Fibroblast of skin of left biceps (primary cell): ENCODE measurements at regions not wholly inside any gene's neighbourhood (a gene's known extent, or its start where the extent isn't known, plus 50 kb on each side); places are given as distances from the start of the nearest gene placed in this dataset.
"Not testable (repeated sequence)": the region's sequence is repeated elsewhere in the genome, so short reads cannot be mapped to it uniquely, and the experiment has no call there.

Source experiments
- DNase-seq, 2 experiments: peaks; one replicate each; pipeline ENCODE4 v3.0.0-alpha.2; 2013; ENCODE audit warnings: low read depth in 2 of 2

- no peak for DNase-seq
Measured at GRCh38 chr2:167750675-167751074, 496.7 kb downstream of the STK39 start.

DNA sequence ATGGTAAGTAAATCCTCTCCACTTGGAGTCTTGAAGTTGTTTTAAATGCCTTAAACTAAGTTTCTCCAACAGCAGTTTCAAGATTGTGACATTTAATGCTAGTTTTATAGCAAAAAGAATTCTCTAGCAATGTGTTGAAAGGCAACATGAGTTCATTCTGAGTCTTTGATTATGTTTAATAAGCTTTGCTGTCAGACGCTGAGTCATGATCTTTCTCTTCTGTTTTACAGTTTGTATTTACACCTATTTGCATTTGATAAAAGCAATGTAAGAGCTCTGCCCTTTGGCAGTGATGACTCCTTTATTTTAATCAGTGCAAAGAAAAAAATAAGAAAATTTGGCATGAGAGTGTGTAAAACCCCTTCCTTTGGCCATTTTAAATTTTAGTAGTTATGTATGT, 497.7 kb downstream of the STK39 start:
- DNase-seq = no peak

DNA sequence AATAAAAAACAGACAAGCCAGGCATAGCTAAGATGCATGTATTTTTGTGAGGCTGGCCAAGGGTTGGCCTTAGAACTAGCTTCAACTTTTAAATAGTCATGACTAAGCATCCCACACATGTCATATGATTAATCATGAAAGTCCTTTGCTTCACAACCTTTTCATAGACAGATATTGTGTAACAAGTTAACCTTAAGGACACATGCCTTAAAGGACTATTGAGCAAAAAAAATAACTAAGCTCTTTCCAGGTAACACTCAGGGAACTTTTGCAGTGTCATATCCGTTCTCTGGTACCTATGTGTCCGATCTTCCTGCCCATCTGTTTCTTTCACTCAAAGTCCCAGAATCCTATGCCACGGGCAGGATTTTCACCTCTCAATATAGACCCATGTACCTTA, 498.4 kb downstream of the STK39 start:
- DNase-seq = no peak

DNA sequence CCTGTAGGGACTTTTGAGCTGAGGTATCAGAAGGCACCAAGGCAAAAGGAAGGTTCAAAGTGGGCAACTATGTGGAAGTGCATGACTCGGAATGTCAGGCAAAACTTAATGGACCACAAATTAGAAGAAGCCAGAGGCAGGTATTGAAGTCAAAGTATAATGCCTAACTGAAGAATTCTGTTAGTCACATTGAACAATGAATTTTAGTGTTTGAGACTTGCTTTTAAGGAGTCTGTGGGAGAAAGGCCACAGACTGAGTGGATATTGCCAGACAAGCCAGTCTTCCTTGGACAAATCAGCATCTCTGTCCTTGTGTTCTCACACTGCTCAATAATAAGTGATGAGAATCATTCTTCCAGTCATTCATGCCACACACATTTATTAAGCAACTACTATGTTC, 498.9 kb downstream of the STK39 start:
- no peak for DNase-seq

- no peak for DNase-seq
Measured at GRCh38 chr2:167745667-167746066, 501.7 kb downstream of the STK39 start.

DNA sequence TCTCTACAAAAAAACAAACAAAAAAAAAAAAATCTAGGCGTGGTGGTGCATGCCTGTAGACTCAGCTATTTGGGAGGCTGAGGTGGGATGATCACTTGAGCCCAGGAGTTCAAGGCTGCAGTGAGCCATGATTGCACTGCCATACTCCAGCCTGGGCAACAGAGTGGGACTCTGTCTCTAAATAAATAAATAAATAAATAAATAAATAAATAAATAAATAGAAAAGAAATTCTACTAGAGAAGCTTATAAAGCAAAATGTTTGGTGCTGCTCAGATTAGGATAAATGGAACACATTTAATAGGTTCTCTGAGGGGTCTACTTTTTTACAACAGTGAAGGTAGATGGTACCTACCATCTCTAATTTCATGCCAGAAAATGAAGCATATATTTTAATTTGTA, 507.5 kb downstream of the STK39 start:
- DNase-seq = not testable (repeated sequence)

GRCh38 chr2:167733747-167734146, 513.6 kb downstream of the STK39 start:
- no peak for DNase-seq

DNA sequence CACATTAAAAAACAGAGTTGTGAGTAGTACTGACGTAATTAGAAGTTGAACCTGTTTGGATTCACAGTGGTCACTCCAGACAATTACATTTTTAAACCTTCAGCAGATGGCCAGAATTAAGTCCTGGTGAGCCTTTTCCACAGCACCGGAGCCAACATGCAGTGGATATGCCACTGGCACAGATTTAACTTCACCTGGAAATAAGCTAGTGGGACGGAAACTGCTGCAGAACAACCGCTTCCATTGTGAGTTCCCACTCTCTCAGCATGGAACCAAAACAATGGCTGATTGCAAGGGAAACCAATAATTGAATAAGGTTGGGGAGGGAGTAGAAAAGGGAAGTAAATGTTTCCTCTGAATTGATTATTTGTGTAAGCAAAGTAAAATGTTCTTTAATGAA, 515.1 kb downstream of the STK39 start:
- DNase-seq = no peak

GRCh38 chr2:167729911-167730310, 517.5 kb downstream of the STK39 start:
- no peak for DNase-seq

- no peak for DNase-seq
Measured at GRCh38 chr2:167726788-167727187, 520.6 kb downstream of the STK39 start.

DNA sequence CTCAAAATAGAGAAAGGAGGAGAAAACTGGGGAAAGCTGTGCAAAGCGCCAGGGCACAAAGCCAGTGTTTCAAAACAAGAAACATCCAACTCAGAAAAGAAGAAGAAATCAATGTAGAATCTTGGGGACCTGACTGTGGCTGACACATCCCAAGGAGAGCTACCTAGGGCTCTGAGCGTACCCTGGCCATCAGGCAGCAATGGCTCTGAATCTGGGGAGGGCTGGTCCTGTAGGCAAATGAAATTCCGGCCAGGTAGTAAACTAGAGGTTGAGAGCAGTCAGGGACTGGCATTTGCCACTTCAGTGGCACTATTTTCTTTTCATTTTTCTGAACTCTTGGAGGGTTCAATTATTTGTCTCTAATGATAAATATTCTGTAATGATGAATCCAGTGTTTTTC, 525.8 kb downstream of the STK39 start:
- no peak for DNase-seq

DNA sequence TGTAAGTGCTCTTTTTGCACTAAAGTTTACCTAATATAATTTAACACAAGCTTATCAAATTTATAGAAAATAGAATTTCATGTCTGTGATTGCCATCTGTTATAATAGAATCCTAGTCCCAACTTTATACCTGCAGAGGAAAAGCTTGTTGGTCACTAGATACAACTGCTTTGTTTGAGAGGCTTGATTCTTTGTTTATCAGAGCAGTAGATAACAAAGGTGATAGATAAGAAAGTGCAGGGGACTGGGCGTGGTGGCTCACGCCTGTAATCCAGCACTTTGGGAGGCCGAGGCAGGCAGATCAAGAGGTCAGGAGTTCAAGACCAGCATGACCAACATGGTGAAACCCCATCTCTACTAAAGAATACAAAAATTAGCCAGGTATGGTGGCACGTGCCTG, 528.0 kb downstream of the STK39 start:
- no peak for DNase-seq

DNA sequence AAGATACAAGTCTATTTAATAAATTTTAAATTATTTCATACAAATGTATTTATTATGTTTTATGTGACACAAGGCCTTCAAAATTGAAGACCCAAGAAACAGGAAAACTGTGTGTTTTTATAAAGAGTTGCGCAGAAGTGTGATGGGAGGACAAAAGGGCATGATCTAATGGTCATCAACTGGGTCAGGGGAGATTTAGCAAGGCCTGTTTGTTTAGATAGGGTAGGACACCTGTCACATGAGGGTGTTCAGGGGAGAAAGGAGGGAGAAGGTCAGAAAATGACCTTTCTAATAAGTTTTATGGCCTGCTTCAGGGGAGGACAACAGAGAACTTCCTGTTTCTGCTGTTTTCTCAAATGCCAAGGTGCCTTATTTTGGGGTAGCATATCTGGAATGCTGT, 528.8 kb downstream of the STK39 start:
- DNase-seq = no peak

DNA sequence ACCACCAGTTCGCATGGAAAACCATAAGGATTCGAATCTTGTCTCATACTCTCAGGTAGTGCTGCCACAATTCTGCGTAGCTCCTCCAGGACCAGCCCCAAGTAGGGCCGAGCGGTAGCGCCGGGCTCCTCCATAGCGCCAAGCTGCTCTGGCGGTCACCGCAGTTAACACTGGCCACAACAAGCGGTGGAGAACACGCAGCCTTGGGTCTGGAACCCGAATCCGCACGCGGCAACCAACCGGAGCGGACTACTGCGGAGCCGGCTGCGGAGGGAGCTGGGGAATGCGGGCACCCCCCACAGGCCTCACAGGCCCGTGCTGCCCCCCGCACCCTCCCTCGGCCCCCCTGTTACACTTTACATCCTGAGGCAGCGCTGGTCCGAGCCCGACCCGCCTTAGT, 531.5 kb downstream of the STK39 start:
- no peak for DNase-seq

GRCh38 chr2:167715498-167715897, 531.9 kb downstream of the STK39 start:
- not testable (repeated sequence) for DNase-seq

GRCh38 chr2:167712275-167712674, 535.1 kb downstream of the STK39 start:
- no peak for DNase-seq

DNA sequence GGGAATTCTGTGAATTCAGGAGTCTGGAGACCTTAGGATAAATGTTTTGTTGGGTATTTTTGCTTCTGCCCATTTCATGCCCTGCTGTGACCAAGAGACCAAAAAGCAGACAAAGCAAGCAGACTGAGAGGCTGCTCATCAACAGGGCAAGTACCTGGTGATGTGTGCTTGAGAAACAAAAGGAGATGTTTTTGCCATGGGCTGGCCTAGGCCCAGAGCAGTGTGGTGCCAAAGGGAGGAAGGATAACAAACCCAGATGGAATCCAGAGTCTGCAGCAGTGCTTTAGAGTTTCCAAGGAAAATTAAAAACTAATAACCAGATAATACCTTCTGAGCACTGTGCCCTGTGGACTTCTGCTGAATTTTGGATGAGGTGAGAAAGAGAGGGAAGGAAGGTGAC, 538.4 kb downstream of the STK39 start:
- no peak for DNase-seq

GRCh38 chr2:167706800-167707199, 540.6 kb downstream of the STK39 start:
- DNase-seq = no peak

- no peak for DNase-seq
Measured at GRCh38 chr2:167703441-167703840, 544.0 kb downstream of the STK39 start.

- DNase-seq = no peak
Measured at GRCh38 chr2:167702227-167702626, 545.2 kb downstream of the STK39 start.

DNA sequence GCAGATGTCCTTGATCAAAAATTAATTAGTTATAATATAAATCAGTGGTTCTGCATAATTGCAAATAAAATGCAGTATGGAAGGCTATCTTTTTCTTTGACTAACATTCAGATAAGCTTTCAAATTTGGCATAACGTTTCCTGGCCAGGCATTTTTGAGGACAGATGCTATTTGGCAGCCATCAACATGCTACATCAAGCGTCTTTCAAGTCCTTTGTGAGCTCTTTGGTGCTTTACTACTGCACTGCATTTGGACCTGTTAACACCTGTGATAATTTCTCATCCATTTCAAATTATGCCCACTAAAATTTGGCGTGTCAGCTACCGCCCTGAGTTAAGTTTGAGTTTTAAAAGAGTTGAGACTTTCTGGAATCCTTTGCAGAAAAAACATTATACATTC, 545.7 kb downstream of the STK39 start:
- DNase-seq = no peak

DNA sequence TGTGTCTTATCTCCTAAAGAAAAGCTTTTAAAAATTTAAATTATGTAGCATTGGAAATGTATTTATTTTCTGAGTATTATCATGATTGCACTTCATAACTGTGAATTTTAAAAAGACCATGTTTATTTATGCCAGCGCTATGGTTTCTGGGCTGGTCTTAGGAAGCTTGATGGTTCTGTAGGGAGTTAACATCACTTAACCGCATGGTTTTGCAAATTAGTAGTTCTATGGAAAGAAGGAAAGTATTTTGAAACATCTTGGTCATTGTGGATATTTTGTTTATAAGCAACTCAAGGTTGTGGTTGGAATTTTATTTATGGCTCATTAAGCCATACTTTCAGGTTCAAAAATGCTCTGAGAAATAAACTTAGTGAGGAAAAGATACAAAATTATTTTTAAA, 549.4 kb downstream of the STK39 start:
- no peak for DNase-seq

DNA sequence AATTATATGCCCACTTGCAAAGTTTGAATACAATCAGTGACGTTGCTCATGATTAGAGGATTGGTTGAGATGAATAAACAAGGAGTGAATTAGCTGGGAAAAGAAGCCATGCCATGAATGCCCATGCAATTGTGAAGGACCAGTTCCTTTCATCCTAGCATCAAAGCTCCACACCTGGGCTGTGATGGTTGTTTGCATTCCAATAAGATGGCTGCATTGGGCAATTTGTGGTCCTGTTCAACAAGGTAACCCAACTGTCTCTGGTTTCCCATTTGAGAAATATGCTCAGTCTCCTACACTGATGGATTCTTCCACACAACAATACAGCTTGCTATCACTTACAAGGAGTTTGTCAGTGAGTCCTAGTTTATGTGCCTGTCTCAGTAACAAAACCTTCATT, 550.2 kb downstream of the STK39 start:
- DNase-seq = no peak

DNA sequence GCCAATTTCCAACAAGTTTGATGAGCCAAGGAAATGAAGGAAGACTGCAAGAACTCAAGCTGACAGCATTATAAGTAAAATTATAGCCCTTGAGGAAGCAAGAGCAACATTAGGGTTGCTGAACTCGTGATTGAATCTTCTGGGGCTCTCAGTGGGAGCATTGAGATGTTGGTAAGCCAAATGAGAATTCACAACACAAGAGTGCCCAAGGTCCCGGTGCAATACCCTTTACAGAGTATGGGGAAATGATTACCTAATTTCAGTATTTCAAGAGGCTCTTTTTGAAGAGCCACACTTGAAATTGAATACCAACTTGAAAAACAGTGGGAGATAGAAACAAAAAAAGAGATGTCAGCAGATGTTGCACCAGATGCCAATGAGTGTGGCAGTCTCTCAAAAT, 554.5 kb downstream of the STK39 start:
- DNase-seq = no peak

DNA sequence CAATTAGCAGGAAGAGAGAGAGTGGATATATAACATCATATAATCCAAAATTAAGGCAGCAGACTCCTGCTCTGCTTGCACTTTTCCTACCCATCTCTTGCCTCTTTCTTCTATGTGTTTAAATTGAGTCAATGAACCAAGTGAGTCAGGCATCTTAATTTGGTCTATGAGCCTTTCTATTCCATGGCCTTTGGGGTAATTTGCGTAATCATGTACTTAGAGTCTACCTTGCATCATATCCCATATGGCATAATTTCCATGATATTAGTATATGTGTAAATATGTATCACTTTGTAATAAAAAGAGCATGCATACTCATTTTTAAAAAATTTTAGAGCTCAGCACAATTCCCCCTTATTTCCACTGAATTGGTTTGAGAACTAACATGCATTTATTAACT, 555.2 kb downstream of the STK39 start:
- no peak for DNase-seq
